ENCODE measurements at regions not wholly inside any gene's neighbourhood (a gene's known extent, or its start where the extent isn't known, plus 50 kb on each side); places are given as distances from the start of the nearest gene placed in this dataset.

DNA sequence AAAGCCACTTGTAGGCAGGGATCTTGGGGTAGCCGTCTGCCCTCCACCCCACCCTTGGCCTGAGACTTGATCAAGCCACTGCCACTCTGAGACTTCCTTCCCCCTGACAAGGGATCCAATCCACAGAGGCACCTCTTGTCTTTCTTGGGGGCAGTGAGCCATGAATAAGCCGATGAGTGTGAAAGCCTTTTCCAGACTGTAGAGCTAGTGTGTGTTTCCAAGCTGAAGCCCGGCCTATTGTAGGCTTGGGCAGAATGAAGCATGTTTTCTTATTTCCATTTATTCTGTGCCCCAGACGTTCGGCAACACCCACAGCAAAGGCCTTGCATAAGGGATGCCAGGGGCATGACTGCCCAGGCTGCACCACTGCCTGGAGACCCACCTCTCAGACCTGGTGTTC lies 991.6 kb downstream of the BCL11B start:
- DNase-seq: no peak

DNA sequence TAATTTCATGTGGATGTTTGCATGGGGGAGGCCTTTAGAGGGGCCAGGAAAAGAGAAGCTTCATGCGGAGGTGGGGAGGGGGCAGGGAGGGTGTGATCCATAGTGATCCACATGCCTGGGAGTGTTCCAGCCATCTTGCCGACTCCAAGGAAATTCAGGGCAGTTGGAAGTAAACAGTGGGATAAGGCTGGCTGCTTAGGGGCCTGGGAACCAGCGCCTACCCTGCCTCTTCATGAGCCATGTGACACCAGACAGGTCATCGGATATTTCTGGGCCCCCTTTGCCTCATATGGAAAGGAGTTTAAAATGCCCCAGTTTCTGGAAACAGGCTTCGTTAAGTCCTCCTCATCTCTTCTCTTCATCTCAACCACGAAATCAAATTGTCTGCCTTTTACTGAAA lies 983.2 kb downstream of the BCL11B start:
- no peak for DNase-seq

DNA sequence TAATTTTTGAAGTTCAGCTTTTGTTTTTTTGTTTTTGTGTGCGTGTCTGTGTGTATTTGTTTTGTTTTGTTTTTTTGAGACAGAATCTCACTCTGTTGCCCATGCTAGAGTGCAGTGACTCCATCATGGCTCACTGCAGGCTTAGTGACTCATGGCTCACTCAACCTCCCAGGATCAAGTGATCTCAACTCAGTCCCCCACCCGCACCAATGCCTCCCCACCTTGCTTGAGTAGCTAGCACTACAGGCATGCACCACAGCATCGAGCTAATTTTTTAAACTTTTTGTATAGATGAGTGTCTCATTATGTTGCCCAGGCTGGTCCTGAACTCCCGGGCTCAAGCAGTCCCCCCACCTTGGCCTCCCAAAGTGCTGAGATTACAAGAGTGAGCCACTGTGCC lies 981.4 kb downstream of the BCL11B start:
- DNase-seq: peak; percentile 20

DNA sequence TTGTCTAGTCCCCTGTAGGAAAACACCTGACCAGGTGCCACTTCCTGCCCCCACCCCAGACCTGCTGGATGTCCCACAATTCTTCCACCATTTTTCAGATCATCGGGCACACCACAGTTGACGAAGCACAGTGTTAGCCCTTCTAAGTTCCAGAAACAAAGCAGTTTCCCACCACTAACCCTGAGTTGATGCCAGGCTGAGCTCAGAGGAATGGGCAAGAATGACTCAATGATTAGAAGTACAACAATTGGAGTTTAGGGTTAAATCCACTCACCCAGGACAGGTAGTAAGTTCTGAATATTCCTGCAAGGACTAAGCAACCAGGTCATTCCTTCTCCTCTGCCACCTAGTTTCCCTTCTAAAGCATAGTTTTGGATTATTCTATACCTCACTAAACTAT lies 979.8 kb downstream of the BCL11B start:
- DNase-seq: no peak

DNA sequence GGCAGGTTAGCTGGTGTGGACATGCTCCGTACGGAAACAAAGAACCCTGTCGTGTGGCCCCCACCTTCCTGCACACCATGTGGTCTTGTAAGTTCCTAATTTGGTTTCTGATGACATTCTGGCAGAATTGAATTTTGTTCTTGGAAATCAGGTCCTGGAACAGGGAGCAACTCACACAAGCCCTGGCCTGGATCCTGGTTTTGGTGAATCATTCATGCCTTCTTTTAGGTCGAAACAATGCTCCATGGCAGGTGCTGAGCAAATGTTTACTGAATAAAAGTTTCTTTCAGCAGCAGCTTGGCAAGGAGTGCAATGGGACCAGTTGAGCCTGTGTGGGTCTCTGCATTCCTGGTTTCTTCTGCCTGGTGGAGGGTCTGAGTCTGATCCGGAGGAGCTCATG lies 978.4 kb downstream of the BCL11B start:
- no peak for DNase-seq

DNA sequence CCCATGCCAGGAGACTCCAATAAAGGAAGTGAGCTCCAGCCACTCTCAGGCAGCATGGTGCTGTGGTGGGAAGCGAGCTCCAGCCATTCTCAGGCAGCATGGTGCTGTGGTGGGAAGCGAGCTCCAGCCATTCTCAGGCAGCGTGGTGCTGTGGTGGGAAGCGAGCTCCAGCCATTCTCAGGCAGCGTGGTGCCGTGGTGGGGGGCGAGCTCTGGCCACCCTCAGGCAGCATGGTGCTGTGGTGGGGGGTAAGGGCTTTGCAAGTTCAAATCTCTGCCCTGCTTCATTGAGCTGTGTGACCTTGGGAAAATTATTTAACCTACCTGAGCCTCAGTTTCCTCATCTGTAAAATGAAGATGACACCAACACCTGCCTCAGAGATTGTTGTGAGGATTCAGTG lies 975.1 kb downstream of the BCL11B start:
- DNase-seq: no peak

DNA sequence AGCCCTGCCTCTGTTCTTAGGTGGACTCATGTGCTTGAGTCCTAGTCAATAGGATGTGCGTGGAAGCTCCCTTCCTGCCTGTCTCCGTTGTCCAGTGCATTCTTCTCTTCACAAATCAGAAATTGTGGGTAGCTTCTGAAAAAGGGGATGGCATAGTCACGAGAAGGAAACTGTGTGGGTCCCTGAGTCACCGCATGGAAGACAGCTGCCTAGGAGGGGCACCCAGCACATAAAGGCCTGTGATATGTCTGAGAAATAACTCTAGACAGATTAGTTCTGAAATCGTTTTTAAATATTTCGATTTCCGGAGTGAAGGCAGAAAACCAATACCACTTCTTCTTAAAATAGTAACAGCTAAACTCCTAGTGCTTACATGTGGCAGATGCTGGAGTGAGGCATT lies 974.4 kb downstream of the BCL11B start:
- no peak for DNase-seq

DNA sequence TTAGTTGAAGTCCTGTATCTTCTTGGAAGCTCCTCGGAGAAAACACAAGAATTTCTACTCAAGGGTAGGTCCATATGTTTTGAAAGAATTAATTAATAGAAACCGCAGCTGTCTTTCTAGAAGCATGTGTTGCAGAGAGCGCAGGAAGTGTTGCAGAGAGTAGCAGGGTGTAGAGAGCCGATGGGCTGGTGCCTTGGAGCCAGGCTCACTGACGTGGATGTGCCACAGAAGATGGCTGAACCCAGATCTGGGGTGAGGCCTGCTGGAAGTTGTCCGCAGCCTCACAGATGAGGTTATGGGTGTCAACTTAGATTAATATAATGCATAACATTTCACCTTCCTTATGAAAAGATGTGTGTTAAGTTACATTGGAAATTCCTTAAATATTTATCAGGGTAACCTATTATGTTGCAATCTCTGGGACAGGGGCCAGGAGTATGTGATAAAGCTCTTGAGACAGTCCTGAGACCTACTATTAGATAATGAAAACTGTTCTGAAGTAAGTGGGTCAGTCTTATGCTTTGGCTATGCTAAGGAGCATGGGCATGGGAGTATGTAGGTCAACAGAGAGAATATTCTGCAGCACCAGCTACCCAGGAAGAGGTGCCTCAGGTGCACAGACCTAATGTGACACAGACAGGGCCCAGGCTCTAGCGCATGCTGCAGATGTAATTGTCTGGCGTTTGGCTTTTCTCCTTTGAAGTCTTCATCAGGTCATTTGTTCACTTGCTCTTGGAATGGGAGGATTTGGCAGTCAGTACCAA lies 973.3 kb downstream of the BCL11B start:
- no peak for DNase-seq

DNA sequence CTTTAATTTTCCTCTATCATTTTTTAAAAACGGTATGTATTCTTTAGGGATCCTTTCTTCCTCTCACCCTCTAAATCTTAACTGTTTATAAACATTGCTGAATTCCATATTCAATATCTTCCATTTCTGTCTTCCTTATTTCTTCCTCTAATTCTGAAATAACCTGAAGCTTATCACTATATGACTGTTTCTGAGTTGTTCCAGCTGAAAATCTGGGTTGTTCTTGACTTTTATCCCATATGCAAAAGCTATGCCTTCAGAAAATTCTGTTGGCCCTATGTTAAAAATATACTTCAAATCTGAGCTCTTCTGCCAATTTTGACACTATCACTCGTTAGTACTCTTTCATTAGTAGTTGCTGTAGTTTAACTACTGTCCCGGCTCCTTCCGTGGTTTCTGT lies 970.3 kb downstream of the BCL11B start:
- DNase-seq: no peak

DNA sequence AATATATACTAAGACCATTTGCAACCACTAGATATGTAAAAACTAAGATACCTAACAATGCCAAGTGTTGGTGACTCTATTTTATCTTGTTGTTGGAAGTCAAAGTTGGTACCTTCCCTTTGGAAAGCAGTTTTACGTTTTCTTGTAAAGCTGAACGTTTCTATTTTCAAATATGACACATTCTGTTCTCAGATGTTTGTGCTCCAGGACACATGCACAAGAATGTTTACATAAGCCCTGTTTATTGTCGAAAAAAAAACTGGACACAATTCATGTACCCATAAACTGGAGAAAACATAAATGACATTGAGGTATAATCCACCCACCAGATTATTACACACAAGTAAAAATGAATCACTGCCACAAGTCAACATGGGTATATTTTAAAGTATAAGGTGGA lies 967.4 kb downstream of the BCL11B start:
- no peak for DNase-seq

DNA sequence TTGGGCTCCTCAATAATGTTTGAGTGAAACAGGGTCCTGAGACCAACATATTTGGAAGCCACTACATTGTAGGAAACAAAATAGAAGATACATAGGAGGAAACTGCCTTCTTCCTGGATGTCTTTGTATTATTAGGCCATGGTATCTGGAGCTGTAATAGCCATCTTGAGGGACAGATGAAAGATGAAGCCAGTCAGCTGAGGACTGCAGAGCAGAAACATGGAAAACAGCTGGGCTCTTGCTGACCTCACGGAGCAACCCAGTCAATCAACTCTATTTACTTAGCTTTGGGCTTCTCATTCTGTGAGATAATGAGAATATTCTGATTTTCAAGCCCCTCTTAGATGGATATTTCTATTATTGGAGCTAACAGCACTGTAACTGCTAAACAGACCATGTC lies 962.4 kb downstream of the BCL11B start:
- no peak for DNase-seq

DNA sequence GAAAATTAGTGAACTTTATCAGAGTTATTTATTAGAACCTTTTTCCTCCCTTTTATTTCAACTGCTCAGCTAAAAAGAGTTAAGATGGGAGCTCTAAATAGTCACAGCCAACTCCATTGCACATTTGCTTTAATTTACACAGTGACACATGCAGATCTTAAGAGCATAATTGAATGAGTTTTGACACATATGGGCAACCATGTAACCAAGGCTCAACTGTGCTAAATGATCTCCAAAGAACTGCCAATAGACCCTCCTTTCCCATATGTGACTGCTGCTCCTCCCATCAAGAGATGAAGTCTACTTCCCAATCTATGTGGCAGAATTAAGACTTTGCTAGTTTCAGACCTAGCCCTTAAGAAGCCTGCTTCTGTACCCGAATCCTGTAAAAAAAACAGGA lies 960.0 kb downstream of the BCL11B start:
- DNase-seq: no peak

DNA sequence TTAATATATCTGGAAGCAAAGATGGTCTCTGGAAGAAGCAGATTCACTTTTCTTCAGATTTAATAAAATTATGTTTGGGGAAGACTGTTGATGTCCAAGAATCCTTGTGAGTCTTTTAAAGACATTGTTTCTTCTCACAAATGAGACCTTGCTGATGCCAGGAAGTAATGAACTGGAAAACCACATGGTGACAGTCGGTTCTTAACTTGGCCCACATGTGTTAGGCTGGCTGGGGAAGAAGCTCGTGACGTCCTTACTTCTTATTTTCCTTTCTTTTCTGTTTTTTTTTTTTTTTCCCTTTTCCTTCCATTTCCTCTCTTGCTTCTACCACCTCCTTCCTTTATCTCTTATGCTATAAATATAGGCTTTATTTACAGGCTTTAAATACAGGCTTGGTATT lies 950.2 kb downstream of the BCL11B start:
- no peak for DNase-seq

DNA sequence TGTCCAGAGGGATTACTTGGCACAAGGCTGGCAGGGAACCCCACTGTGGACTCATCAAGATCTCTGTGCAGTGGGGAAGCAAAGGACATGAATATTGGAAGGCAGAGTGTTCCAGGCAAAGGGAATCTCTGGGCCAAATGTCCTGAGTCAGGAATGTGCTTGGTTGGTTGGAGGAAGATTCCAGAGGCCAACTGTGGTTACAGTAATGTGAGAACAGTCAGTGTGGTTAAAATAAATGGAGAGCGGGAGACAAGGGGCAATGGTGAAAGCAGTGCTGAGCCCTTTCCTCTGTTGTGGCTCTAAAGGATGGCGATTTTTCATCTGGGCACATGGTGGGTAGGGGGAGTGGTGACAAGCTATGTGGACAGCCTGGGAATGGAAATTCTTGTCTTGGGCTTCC lies 948.2 kb downstream of the BCL11B start:
- no peak for DNase-seq

DNA sequence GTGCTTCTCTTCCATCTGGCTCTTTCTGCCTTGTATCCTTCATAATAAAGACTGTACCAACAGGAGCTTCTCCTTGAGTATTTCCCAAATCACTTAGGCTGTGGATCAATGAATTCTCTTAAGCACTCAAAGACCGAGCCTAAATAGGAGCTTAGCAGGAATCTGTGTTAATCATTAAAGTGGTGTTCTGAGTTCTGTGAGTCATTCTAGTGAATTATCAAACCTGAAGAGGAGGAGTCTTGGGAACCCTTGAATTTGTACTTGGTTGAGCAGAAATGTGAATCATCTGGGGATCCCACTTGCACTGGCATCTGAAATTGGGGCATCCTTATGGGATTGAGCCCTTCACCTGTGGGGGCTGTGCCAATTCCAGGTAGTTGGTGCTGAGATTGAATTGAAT lies 946.2 kb downstream of the BCL11B start:
- no peak for DNase-seq

DNA sequence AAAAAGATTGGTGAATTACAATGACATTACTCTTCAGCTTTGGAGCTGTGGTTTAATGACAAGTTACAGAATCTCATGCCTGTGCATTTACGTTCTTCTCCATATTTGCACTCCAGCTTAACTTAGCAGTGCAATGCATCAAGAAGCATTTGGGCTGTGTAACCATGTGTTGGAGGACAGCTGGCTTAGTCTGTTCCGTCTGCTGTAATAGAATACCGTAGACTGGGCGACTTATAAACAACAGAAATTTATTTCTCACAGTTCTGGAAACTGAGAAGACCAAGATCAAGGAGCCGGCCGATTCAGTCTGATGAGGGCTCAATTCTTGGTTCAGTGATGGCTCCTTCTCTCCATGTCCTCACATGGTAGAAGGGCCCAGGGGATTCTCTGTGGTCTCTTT lies 943.5 kb downstream of the BCL11B start:
- DNase-seq: no peak

DNA sequence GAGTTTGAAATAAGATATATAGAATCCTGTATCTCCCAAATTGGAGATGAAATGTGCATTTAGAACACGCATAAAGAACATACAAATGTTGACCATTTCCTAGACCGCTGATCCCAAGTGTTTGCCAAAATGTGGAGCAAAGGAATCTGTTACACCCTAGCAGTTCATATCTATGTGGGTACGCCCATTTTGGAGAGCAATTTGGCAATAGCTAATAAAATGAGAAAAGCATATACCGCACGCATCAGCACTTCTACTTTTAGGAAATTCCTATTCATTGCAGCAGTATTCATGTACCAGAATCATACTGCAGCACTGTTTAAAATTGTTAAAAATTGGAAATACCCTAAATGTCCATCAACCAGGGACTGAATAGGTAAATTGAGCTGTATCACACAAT lies 937.8 kb downstream of the BCL11B start:
- DNase-seq: no peak

DNA sequence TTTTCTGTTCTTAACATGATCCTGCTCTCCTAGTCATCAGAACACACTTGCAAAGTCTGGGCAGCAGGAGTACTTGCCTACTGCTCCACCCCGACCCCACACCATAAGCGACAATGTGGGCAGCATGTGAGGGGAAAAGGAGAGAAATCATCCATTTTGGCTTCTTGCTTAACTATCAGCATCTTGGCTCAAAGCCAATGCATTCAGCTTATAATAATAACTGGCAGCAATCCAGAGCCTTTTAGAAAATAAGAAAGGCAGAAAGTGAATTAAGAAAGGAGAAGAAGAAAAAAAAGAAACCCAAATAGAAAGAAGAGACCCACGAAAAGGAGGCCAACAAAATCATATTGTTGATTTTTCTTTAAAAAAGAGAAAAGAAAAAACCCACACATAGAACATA lies 930.8 kb downstream of the BCL11B start:
- no peak for DNase-seq

DNA sequence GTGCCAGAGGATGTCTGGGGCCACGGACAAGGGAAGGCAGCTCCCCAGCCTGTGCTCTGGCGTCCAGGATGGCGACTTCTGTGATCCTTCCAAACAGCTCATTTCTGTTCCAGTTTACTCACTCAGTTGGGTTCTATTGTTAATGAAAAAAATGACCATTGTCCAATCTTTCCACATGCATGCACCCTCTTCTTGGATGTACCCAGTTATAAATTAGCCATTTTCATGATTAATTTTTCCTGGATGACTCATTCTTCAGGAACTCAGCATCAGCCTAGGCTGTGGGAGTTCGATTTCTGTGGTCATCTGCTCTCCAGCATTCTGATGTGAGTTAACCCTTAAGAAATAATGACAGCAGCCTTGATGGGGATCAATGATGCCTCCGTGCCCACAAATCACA lies 926.8 kb downstream of the BCL11B start:
- DNase-seq: no peak

DNA sequence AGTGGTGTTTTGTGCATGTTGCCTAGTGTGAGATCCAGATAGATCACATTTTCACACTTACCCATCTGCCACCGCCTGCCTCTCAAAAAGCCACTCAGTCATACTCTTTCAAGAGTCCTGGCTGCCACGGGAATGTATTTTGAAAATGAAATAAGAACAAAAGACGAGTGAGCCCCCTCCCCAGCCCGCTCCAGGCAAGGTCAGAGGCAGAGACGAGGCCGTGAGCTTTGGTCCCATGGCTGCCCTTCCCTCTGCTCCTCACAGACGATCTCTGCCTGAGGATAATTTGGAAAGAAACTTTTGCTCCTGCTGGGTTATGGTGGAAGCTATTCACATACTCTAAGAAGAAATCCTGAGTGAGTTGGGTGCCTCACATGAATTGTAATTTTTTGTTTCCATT lies 924.3 kb downstream of the BCL11B start:
- no peak for DNase-seq

DNA sequence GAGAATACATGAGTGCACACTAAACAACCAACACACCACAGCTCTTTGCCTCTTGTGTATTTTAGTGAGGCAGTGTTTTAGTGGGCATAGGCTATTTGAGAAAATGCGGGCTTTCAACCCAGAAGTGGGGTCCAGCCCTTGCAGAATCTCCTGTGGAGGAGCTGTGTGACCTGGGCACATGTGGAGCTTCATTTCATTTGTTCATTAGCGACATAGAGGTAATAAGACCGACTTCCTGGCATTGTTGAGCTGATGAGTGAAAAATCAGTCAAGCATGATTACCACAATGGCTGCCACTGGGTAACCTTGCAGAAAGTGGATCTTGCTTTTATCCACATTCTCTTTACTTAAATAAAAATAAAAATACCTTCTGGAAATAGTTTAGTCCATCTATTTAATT lies 923.5 kb downstream of the BCL11B start:
- no peak for DNase-seq

DNA sequence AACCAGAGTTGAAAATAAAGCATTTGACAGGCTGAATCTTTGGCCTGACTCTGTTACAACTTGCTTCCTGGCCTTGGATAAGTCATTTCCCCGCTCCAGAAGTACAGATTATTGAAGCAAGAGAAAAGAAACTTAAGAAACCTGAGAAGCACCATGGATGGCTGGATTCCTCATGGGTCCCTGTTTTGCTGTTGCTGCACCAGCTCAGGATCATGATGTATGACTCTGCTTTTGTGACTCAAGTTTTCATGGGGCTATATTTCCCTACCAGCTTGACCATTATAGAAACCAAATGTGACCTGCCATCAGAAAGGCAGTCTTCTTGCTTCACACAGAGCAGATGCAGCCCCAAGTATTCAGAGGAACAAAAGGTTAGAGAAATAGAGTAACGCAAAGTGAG lies 921.8 kb downstream of the BCL11B start:
- DNase-seq: no peak

DNA sequence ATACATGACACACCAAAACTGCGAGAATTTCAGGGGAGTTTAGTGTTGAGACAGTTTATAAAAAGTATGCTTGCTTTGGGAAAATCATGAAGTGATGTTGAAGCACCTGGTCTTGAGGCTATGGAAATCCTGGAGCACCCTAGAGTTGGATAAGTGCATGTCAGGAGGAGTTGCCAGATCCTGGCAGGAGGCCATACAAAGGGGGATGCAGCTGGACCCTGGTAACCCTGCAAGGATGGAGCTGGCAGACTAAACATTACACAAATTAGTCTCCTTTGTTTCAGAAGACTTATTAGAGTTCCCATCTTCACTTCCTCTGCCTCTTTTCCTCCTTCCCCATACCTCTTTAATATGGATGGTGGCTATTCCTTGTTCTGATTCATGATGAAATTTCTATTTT lies 907.0 kb downstream of the BCL11B start:
- DNase-seq: no peak

DNA sequence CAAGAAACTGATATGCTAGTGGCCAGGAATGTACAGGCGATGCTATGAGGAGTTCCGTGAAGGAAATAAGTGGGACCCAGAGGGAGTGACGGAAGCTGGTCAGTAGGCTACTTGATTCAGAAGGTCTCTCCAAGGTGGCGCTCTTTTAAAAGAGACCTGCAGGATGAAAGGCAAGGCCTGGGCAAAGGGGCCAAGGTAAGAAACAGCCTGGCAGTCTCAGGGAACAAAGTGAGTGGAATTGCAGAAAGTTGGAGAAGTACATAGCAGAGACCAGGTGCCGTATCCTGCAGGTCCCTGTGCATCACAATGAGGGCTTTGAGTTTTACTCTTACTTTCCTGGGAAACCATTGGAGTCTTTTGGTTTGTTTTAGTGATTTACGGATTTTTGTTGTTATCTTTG lies 905.6 kb downstream of the BCL11B start:
- no peak for DNase-seq

DNA sequence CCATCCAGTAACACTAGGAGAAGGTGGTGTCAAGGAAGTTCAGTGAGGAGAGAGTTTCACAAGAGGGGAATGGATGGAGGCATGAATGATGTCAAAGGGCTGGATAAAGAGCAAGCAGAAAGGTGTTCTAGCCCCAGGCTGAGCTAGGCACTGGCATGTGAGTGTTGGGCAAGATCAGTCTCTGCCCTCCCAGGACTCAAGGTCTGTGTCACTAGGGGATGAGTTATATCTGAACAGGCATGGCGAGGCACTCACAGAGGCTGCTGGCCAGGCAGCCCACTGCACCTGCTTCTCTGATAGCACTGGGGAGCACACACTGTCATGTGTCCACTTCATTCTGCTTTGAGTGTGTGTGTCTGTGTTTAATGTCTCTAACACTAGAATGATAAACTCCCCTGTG lies 903.8 kb downstream of the BCL11B start:
- no peak for DNase-seq

DNA sequence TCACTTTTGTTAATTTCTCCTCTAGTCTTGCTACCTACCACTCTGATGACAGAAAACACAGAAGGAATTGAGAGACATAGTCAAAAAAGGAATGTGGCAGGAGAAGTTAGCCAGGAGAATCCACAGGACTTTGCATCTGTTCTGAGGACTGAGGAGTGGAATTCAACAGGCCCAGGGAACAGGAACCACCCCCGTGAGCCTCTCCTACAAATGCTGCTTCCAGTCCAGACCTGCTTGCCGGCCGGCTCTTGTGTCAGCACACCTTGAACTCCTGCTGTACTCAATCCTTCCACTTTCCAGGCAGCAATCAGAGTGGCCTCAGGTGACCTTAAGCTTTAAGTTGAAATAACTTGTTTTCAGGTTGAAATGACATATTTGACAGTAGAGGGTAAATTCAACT lies 903.1 kb downstream of the BCL11B start:
- no peak for DNase-seq
